GM12878 (cell line): ENCODE measurements at regions not wholly inside any gene's neighbourhood (a gene's known extent, or its start where the extent isn't known, plus 50 kb on each side); places are given as distances from the start of the nearest gene placed in this dataset.

Source experiments
- ATAC-seq: fragments of 200-7000 bp; cut with Tn5 transposase; 3 replicates; pipeline ENCODE4 v1.9.1; 2020; ENCODE audit warnings: mild to moderate bottlenecking, moderate library complexity
- BruUV-seq: library from RNA; stranded (reverse); fragments of 400-500 nt; replicated peaks from 2 replicates; lab custom pipeline; 2021; lab: Mats Ljungman, UMichigan
- CTCF ChIA-PET: fragments of 300-600 bp; sonication (Branson Sonifier 250); formaldehyde crosslinking; extraction: SDS; loops from one replicate; lab custom pipeline; 2021; ENCODE audit warnings: inconsistent platforms; lab: Yijun Ruan, JAX
- POLR2A ChIA-PET: fragments of 350-600 bp; formaldehyde crosslinking; extraction: SDS; loops from one replicate; lab custom pipeline; 2021; ENCODE audit warnings: inconsistent platforms; lab: Charles Lee
- RAD21 ChIA-PET: fragments of 300-600 bp; sonication (Branson Sonifier 250); formaldehyde crosslinking; loops from one replicate; lab custom pipeline; 2023; ENCODE audit warnings: antibody characterized with exemption; ENCODE audit not compliant: unreplicated experiment; lab: Charles Lee
- SMC1A ChIA-PET: fragments of 300-600 bp; sonication (Branson Sonifier 250); formaldehyde crosslinking; loops from one replicate; lab custom pipeline; 2023; ENCODE audit not compliant: unreplicated experiment, uncharacterized antibody; lab: Charles Lee
- DNase-seq: peaks from one replicate; pipeline ENCODE4 v3.0.0-alpha.2; 2011; ENCODE audit warnings: low read depth, low spot score
- FAIRE-seq: peaks from 3 replicates; lab custom pipeline; 2011; peaks lifted over from hg19 to GRCh38; lab: Jason Lieb, UNC
- H2AFZ ChIP-seq: 2 replicates; pipeline ENCODE4 v1.6.0; 2011; ENCODE audit warnings: low read depth, low read length, control low read depth; ENCODE audit not compliant: control insufficient read depth
- H3K27ac ChIP-seq: 2 replicates; pipeline ENCODE4 v1.5.1; 2011; ENCODE audit warnings: control low read depth; ENCODE audit not compliant: control insufficient read depth, insufficient read depth
- H3K27me3 ChIP-seq, 2 experiments: replicated peaks in 1 of 2; 2 replicates each; pipeline versions ENCODE4 v1.6.0 to v1.6.1; 2011; ENCODE audit warnings: low read length in 1 of 2; ENCODE audit not compliant: control insufficient read depth in 2 of 2, insufficient read depth in 2 of 2
- H3K36me3 ChIP-seq, 2 experiments: 2 replicates each; pipeline ENCODE4 v1.5.1; 2011; ENCODE audit warnings: low read length in 1 of 2; ENCODE audit not compliant: control insufficient read depth in 2 of 2, insufficient read depth in 2 of 2
- H3K4me1 ChIP-seq: 2 replicates; pipeline ENCODE4 v1.6.1; 2011; ENCODE audit warnings: mild to moderate bottlenecking, low read length, moderate library complexity, mixed read lengths; ENCODE audit not compliant: control insufficient read depth, insufficient read depth
- H3K4me2 ChIP-seq: 2 replicates; pipeline ENCODE4 v1.6.0; 2011; ENCODE audit warnings: control low read depth; ENCODE audit not compliant: control insufficient read depth, insufficient read depth
- H3K4me3 ChIP-seq: fragments of 200-600 bp; sonication (generic); 2 replicates; pipeline ENCODE4 v1.5.1; 2016
- H3K79me2 ChIP-seq: 2 replicates; pipeline ENCODE4 v1.6.0; 2011; ENCODE audit warnings: low read length; ENCODE audit not compliant: control insufficient read depth, insufficient read depth
- H3K9ac ChIP-seq: 2 replicates; pipeline ENCODE4 v1.8.0; 2011; ENCODE audit warnings: low read length, control low read depth, mixed read lengths; ENCODE audit not compliant: control insufficient read depth, insufficient read depth
- H3K9me3 ChIP-seq: replicated peaks from 3 replicates; pipeline ENCODE4 v1.5.1; 2011; ENCODE audit warnings: mild to moderate bottlenecking, low read length; ENCODE audit not compliant: control insufficient read depth, insufficient read depth
- H4K20me1 ChIP-seq: 2 replicates; pipeline ENCODE4 v1.6.0; 2011; ENCODE audit not compliant: control insufficient read depth, insufficient read depth
- ATF2 ChIP-seq: IDR thresholded peaks from 2 replicates; pipeline ENCODE4 v1.6.1; 2012; ENCODE audit warnings: low read length, inconsistent platforms
- BCL11A ChIP-seq: IDR thresholded peaks from 2 replicates; pipeline ENCODE4 v1.6.1; 2011; ENCODE audit warnings: low read depth, low read length
- CBX5 ChIP-seq: sonication (generic); IDR thresholded peaks from 2 replicates; pipeline ENCODE4 v1.6.1; 2016; ENCODE audit warnings: low read depth, moderate library complexity, mild to moderate bottlenecking, inconsistent platforms
- IRF3 ChIP-seq: fragments of 450-650 bp; IDR thresholded peaks from 2 replicates; pipeline ENCODE4 v1.6.1; 2014; ENCODE audit warnings: mild to moderate bottlenecking
- MTA2 ChIP-seq: fragments of 450-650 bp; IDR thresholded peaks from 2 replicates; pipeline ENCODE4 v1.6.1; 2016; ENCODE audit warnings: low read depth, mild to moderate bottlenecking, moderate library complexity
- NFYB ChIP-seq: IDR thresholded peaks from 2 replicates; pipeline ENCODE4 v1.6.1; 2011; ENCODE audit warnings: low read depth, mild to moderate bottlenecking, low read length, improper control_type of control experiment, moderate library complexity; ENCODE audit not compliant: insufficient read depth
- NKRF ChIP-seq: fragments of 450-650 bp; conservative IDR thresholded peaks from 2 replicates; pipeline ENCODE4 v1.6.1; 2017; ENCODE audit warnings: mild to moderate bottlenecking, moderate library complexity
- PAX8 ChIP-seq: fragments of 450-650 bp; IDR thresholded peaks from 2 replicates; pipeline ENCODE4 v1.6.1; 2017; ENCODE audit warnings: mild to moderate bottlenecking, moderate library complexity
- POLR2AphosphoS5 ChIP-seq: IDR thresholded peaks from 2 replicates; pipeline ENCODE4 v1.6.1; 2011; ENCODE audit warnings: mild to moderate bottlenecking, low read length, inconsistent platforms
- ZNF274 ChIP-seq: IDR thresholded peaks from one replicate; pipeline ENCODE4 v1.8.0; 2011; ENCODE audit not compliant: insufficient read length, insufficient read depth
- WGBS: methylation state at CpG from one replicate; pipeline ENCODE4 v1.1.6; 2016; ENCODE audit warnings: low lambda C conversion rate; ENCODE audit not compliant: insufficient replicate concordance, insufficient coverage; ENCODE audit errors: missing lambda C conversion rate; 5-methylcytosine and 5-hydroxymethylcytosine counted together
- in situ Hi-C: fragments of 300-500 bp; cut with MboI; formaldehyde crosslinking; loops from 9 replicates; pipeline ENCODE4 v1.14.3; 2018; ENCODE audit warnings: mixed read lengths
- intact Hi-C: fragments of 100-400 bp; cut with micrococcal nuclease; formaldehyde crosslinking; loops from one replicate; pipeline ENCODE4 v1.14.2; 2022; ENCODE audit not compliant: unreplicated experiment

GRCh38 chr3:137930976-137931375 lies 79.0 kb upstream of the CLDN18 start:
- in situ Hi-C loops, result loop anchor here (25.0 kb wide), 1 partner anchor 1869 kb away; no protein-coding TSS in a partner anchor
- CTCF ChIA-PET, result interaction anchor here (0.9 kb wide), 1 partner anchor 16 kb away, joined by 4 read pairs; no protein-coding TSS in a partner anchor
- Histone ChIP-seq H3K79me2 (no peaks in the 10 kb centered on the region), H3K27me3 (no peaks in the 10 kb centered on the region), H2AFZ (no peak overlapping the region), H3K27ac (no peak overlapping the region), H3K4me1 (no peaks in the 10 kb centered on the region), H3K9ac (no peak overlapping the region), H3K9me3 (no peaks in the 10 kb centered on the region), H3K4me2 (no peak overlapping the region), H3K36me3 (no peaks in the 10 kb centered on the region), H4K20me1 (no peaks in the 10 kb centered on the region), H3K4me3 (no peak overlapping the region)
- intact Hi-C loops, result no loop called here
- POLR2A ChIA-PET, result no interaction called here
- BruUV-seq, result no TSS peak
- ATAC-seq (no peak), FAIRE-seq (no peak), DNase-seq (no peak)
- RAD21 ChIA-PET, result no interaction called here
- SMC1A ChIA-PET, result no interaction called here
- WGBS, result 11% methylated on average over 3 of the region's 3 CpGs
- TF ChIP-seq NKRF (no peak), CBX5 (no peak), POLR2AphosphoS5 (no peak), PAX8 (no peak), MTA2 (no peak)

GRCh38 chr3:137938876-137939275 lies 71.1 kb upstream of the CLDN18 start:
- BruUV-seq, result no TSS peak
- no peaks in the 10 kb centered on the region for H4K20me1 ChIP-seq
- no peak overlapping the region for H3K27ac ChIP-seq
- FAIRE-seq (no peak), ATAC-seq (no peak), DNase-seq (no peak)
- SMC1A ChIA-PET, result no interaction called here
- H2AFZ ChIP-seq, result no peak overlapping the region
- POLR2A ChIA-PET, result no interaction called here
- 52% methylated on average over 2 of the region's 2 CpGs for WGBS
- H3K9me3 ChIP-seq, result no peaks in the 10 kb centered on the region
- H3K27me3 ChIP-seq, result no peaks in the 10 kb centered on the region
- no peak overlapping the region for H3K9ac ChIP-seq
- TF ChIP-seq ZNF274 (no peak), ATF2 (no peak), IRF3 (no peak), NFYB (no peak), BCL11A (no peak)
- CTCF ChIA-PET, result no interaction called here
- intact Hi-C loops (no loop called here), in situ Hi-C loops (loop anchor here (25.0 kb wide), 1 partner anchor 1877 kb away; no protein-coding TSS in a partner anchor)
- H3K36me3 ChIP-seq, result no peaks in the 10 kb centered on the region
- no peaks in the 10 kb centered on the region for H3K4me1 ChIP-seq
- no peak overlapping the region for H3K4me2 ChIP-seq
- RAD21 ChIA-PET, result no interaction called here
- H3K79me2 ChIP-seq, result no peaks in the 10 kb centered on the region
- H3K4me3 ChIP-seq, result no peak overlapping the region
